B cell (primary cell): ENCODE measurements at regions not wholly inside any gene's neighbourhood (a gene's known extent, or its start where the extent isn't known, plus 50 kb on each side); places are given as distances from the start of the nearest gene placed in this dataset.

Experiments
- CTCF ChIP-seq: fragments of 200-600 bp; IDR thresholded peaks from one replicate; pipeline ENCODE4 v1.8.0; 2022; ENCODE audit warnings: antibody characterized with exemption, mild to moderate bottlenecking
- EZH2 ChIP-seq: IDR thresholded peaks from 2 replicates; pipeline ENCODE4 v1.6.1; 2012; ENCODE audit warnings: borderline replicate concordance, low read depth, mild to moderate bottlenecking, moderate library complexity, low read length; ENCODE audit not compliant: insufficient read depth, poor library complexity, severe bottlenecking

- TF ChIP-seq CTCF, result no peak
- TF ChIP-seq EZH2, result no peak
These were observed 1279.9 kb upstream of the EYS start for GRCh38 chr6:66986940-66987339.
